GM19463 (cell line): ENCODE measurements at regions not wholly inside any gene's neighbourhood (a gene's known extent, or its start where the extent isn't known, plus 50 kb on each side); places are given as distances from the start of the nearest gene placed in this dataset.
"Not testable (repeated sequence)": the region's sequence is repeated elsewhere in the genome, so short reads cannot be mapped to it uniquely, and the experiment has no call there.

Experiments used
- ATAC-seq: cut with Tn5 transposase; IDR thresholded peaks from one replicate; pipeline ENCODE4 v1.9.1; 2021; ENCODE audit warnings: mild to moderate bottlenecking, moderate library complexity; ENCODE audit not compliant: unreplicated experiment

DNA sequence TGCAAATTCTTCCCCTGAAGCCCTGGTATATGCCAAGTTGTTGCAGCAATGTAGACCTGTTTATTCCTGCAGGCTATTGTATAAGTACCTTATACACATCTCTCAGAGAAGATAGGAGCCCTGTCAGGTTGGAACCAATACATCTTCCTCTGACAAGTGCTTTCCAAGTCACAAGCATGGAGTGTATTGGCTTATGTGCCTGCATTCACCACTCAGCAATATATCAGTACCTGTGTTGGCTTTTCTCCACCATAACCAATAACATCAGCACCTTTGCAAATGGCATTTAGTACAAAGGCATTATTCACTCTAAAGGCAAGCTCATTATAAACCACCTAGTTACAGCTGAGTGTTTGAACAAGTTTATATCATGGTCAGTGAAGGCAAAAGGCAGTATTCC is 611.7 kb upstream of the CNTN5 start:
- no peak for ATAC-seq

DNA sequence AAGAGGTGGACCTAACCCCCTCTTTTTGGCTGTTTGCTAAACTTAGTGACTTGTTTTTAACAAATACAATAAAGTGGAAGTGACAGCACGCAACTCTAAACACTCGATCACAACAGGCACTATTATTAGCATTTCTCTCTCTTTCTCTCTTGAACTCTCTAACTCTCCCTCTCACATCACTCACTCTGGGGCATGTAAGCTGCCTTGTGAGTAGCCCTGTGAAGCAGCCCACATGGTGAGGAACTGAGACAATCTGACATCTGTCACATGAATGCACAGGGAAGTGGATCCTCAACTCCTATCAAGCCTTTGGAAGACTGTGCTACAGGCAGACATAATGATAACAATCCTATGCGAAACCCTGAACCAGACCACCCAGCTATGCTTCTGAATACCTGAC is 609.0 kb upstream of the CNTN5 start:
- ATAC-seq, result no peak

DNA sequence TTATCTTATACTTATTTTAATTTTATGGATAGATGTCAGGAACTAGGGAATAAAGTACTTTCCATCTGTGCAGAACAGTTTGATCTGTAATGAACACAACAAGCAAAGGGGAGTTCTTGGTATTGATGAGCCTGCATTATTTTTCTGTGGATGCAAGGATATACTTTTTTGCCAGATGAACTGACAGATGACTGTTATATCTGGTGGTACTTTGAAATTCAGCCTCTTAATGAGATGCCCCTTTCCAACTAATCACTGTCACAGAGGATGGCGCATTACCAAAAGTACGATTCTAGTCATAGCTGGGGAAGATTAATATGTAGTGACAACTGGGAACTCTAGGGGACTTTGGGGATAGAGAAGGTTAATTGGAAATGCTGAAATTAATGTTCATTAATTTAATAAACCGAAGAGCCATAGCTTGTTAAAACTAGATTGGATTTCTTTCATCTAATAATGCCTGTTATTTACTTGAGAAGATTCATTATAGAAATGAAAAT is 603.4 kb upstream of the CNTN5 start:
- ATAC-seq, result no peak

- no peak for ATAC-seq
Observed at GRCh38 chr11:98423933-98424332, 596.8 kb upstream of the CNTN5 start.

GRCh38 chr11:98424773-98425172 is 596.0 kb upstream of the CNTN5 start:
- not testable (repeated sequence) for ATAC-seq

DNA sequence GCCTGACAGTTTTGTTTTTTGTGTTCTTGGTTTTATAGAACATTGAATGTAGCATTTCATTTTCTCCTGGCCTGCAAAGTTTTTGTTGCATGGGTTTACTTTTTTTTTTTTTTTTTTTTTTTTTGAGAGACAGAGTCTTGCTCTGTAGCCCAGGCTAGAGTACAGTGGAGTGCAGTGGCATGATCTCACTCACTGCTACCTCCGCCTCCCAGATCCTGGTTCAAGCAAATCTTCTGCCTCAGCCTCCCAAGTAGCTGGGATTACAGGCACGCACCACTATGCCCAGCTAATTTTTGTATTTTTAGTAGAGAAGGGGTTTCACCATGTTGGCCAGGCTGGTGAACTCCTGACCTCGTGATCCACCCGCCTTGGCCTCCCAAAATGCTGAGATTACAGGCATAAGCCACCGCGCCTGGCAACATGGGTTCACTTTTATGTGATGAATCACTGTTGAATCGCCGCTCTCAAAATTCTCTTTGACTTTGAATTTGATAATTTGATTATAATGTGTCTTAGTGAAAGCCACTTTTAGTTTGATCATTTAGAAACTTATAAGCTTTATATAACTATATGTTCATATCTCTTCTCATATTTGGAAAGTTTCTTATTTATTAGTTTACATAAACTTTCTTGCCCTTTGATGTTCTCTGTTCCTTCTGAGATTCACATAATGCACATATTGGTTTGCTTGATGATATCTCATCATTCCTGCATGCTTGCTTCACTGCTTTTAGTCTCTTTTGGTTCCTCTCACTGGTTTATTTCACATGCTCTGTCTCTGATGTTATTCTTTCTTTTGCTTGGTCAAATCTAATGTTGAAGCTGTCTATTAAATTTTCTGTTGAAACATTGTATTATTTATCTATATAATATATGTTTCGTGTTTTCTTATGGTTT is 589.0 kb upstream of the CNTN5 start:
- no peak for ATAC-seq

DNA sequence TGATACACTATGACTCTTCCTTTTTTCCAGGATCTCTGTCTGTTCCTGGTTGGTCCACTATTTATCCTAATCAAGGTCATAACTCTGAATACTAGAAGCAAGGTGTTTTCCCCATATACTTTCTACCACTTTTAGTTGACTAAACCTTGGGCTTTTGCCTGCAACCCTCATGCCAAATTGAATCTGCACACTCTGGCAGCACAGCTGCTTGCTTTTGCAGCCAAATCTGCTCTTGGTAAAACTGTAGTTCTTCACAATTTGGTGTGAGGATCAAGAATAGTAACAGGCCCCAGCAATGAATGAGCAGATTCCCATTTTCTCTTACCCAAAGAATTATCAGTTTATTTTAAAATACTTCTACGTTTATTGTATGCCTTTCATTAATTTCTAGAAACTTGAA is 586.5 kb upstream of the CNTN5 start:
- no peak for ATAC-seq

- ATAC-seq, result no peak
Observed at GRCh38 chr11:98453378-98453777, 567.4 kb upstream of the CNTN5 start.

GRCh38 chr11:98455500-98456307 is 565.0 kb upstream of the CNTN5 start:
- no peak for ATAC-seq

DNA sequence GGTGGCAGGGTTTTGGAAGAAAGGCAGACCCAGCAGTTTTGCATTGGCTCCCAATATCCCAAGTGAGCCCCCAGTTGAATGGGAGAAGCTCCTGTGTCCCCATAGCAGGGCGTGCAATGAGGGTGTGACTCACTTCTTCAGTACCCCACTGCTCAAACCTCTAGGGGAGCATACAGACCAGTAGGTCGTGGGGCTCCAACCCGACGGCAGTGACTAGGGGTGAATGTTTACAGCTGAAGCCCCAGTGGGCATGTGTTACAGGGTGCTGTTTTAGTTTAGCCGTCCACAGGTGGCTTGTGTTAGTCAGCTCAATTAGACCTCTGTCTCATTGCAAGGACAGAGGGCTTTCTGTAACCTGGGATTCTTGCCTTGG is 564.5 kb upstream of the CNTN5 start:
- no peak for ATAC-seq

- no peak for ATAC-seq
Observed at GRCh38 chr11:98495016-98495415, 525.7 kb upstream of the CNTN5 start.

GRCh38 chr11:98495601-98496000 is 525.1 kb upstream of the CNTN5 start:
- no peak for ATAC-seq

DNA sequence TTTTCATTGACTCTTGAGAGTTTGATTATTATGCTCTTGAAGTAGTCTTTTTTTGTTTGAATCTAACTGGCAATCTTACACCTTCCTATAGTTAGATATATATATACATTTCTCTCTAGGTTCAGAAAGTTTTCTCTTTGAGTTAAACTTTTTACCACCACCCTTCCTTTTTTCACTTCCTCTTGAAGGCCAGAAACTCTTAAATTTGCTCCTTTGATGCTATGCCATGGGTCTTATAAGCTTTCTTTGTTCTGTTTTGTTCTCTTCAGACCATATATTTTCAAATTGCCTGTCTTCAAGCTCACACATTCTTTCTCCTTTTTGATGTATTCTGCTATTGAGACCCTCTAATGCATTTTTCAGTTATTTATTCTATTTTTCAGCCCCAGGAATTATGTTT is 513.5 kb upstream of the CNTN5 start:
- no peak for ATAC-seq

DNA sequence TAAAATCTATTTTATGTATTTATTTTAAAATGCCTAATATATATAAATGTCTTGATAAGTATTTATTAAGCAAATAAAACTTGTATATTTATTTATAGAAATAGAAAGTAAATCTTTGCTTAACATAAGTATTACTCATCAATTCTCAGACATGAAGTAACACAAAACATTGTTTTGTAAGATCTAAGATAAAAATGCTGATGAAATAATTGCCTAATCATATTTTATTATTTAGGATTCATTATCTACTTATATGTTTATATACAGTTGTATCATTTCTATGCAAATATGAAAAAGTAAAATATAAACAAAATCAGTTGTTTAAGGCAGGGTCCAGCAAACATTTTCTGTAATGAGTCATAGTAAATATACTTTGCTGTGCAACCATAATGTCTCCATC is 507.8 kb upstream of the CNTN5 start:
- no peak for ATAC-seq

DNA sequence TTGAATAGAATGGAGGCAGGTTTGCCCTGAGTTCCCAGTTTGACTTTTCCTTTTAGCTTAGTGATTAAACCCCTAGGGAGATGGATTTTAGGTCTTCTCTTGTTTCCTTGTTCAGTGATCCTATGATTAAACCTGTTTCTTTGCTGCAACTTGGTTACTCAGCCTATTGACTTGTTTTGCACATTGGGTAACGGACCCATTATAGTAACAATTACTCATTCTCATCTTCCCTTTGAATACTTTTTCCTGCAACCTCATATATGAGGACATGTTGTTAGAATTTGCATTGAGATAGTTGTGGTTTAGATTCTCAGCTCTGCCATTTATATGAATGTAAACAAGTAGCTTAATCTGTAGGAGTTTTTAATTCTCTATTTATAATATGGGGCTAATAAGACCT is 489.2 kb upstream of the CNTN5 start:
- no peak for ATAC-seq

- ATAC-seq, result no peak
Observed at GRCh38 chr11:98536023-98536422, 484.7 kb upstream of the CNTN5 start.

DNA sequence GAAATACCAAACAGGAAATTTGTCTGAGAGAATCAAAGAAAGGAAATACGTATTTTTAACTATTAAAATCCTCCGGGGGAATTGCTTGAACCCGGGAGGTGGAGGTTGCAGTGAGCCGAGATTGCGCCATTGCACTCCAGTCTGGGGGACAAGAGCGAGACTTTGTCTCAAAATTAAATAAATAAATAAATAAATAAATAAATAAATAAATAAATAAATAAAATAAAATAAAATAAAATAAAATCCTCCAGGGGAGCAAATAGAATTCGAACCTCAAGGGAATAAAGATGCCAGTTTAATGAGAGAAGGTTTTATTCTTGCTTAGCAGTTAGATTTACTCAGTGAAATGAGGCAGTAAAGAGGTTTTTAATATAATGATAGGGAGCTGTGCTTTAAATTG is 482.4 kb upstream of the CNTN5 start:
- not testable (repeated sequence) for ATAC-seq

DNA sequence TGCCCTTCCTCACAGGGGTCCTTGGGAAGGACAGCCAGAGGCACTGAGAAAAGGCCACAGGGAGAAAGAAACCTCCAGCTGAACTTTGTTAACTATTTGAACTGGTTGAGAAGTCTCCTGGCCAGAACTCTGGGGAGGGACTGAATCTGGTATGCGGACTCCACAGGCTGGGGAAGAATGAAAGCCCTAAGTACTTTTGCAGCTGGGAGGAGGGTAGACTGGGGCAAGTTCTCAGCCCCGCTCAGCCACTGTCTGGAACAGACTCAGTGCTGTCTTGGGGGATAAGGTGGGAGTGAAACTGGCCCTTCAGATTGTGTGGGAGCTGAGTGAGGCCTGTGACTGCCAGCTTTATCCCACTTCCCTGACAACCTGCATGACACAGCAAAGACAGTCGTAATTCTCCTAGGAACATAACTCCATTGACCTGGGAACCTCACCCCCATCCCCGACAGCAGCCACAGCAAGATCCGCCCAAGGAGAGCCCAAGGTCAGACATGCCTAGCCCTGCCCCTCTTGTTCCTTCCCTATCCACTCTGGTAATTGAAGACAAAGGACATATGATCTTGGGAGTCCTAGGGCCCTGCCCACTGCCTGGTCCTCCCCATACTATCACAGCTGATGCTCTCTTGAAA is 475.1 kb upstream of the CNTN5 start:
- ATAC-seq, result no peak

- no peak for ATAC-seq
Observed at GRCh38 chr11:98549571-98549970, 471.2 kb upstream of the CNTN5 start.

- no peak for ATAC-seq
Observed at GRCh38 chr11:98559961-98560360, 460.8 kb upstream of the CNTN5 start.

DNA sequence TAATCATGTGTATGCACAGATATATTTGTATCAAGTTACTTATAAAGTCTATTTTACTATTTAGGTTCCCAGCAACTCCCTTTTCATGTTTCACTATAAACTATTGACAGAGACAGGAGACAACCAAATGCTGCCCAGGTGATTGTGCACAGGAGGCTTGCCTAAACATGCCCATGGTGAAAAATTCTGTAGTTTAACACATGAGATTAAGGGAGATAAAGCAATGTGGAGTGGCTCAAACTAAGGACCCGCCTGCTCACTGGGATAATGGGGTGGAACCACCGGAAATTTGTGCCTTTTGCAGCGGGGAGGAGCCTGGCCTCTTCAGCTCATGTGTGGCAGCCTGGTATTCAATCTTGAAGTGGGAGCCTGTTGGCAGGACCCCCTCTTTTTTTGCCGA is 459.5 kb upstream of the CNTN5 start:
- no peak for ATAC-seq
